Ascending aorta (tissue), 2 donors: ENCODE measurements at regions not wholly inside any gene's neighbourhood (a gene's known extent, or its start where the extent isn't known, plus 50 kb on each side); places are given as distances from the start of the nearest gene placed in this dataset.

ENCODE experiments used
- DNase-seq, 2 donors: peaks; one replicate each; pipeline ENCODE4 v3.0.0-alpha.2; 2019; ENCODE audit warnings: low spot score in 2 of 2
- H3K27ac ChIP-seq, 2 donors: fragments of 200-600 bp; sonication (generic); one replicate each; pipeline ENCODE4 v1.5.1; 2016 to 2017; ENCODE audit warnings: mild to moderate bottlenecking in 1 of 2
- H3K27me3 ChIP-seq: fragments of 200-600 bp; sonication (generic); one replicate; pipeline ENCODE4 v1.5.1; 2017
- H3K36me3 ChIP-seq, 2 donors: fragments of 200-600 bp; sonication (generic); one replicate each; pipeline ENCODE4 v1.5.1; 2016
- H3K4me1 ChIP-seq, 2 donors: fragments of 200-600 bp; sonication (generic); one replicate each; pipeline ENCODE4 v1.5.1; 2016 to 2017; ENCODE audit warnings: mild to moderate bottlenecking in 1 of 2
- H3K4me3 ChIP-seq, 2 donors: fragments of 200-600 bp; sonication (generic); one replicate each; pipeline ENCODE4 v1.5.1; 2016 to 2017; ENCODE audit warnings: mild to moderate bottlenecking in 1 of 2
- H3K9me3 ChIP-seq, 2 donors: fragments of 200-600 bp; sonication (generic); one replicate each; pipeline ENCODE4 v1.5.1; 2016
- CTCF ChIP-seq, 3 experiments: fragments of 200-600 bp in 2 of 3; fragments of 450-650 bp in 1 of 3; sonication (generic) in 2 of 3; IDR thresholded peaks; one replicate each; pipeline ENCODE4 v1.5.1; 2016 to 2019; ENCODE audit warnings: antibody characterized with exemption in 3 of 3, mild to moderate bottlenecking in 1 of 3, moderate library complexity in 1 of 3
- intact Hi-C: fragments of 100-400 bp; cut with DNase I; formaldehyde crosslinking; loops from one replicate; pipeline ENCODE4 v1.15.1; 2023

GRCh38 chr4:135605076-135605475, 1403.5 kb upstream of the PABPC4L start:
- Histone ChIP-seq H3K36me3 (no peaks in the 10 kb centered on the region), H3K9me3 (peaks cover 0 to 2% of the 10 kb centered on the region in 2 donors), H3K4me1 (no peaks in the 10 kb centered on the region), H3K27me3 (no peaks in the 10 kb centered on the region), H3K27ac (no peak overlapping the region), H3K4me3 (no peak overlapping the region)
- TF ChIP-seq CTCF (IDR thresholded peaks at IDR 0.05), result no peak
- DNase-seq, result no peak
- intact Hi-C loops, result no loop called here

- no peak for DNase-seq
- no peaks in the 10 kb centered on the region for H3K4me1 ChIP-seq
- intact Hi-C loops, result no loop called here
- peaks cover 0 to 3% of the 10 kb centered on the region in 2 donors for H3K9me3 ChIP-seq
- no peak overlapping the region for H3K27ac ChIP-seq
- no peaks in the 10 kb centered on the region for H3K36me3 ChIP-seq
- no peak overlapping the region for H3K4me3 ChIP-seq
- no peak for TF ChIP-seq CTCF (IDR thresholded peaks at IDR 0.05)
- no peaks in the 10 kb centered on the region for H3K27me3 ChIP-seq
These were observed 1402.9 kb upstream of the PABPC4L start for GRCh38 chr4:135604531-135604930.

- Histone ChIP-seq H3K9me3 (peaks cover 0 to 3% of the 10 kb centered on the region in 2 donors), H3K4me1 (no peaks in the 10 kb centered on the region), H3K36me3 (no peaks in the 10 kb centered on the region), H3K27me3 (no peaks in the 10 kb centered on the region), H3K27ac (no peak overlapping the region), H3K4me3 (no peak overlapping the region)
- TF ChIP-seq CTCF (IDR thresholded peaks at IDR 0.05), result no peak
- intact Hi-C loops, result no loop called here
- DNase-seq, result no peak
These were observed 1399.8 kb upstream of the PABPC4L start for GRCh38 chr4:135601351-135601750.

- intact Hi-C loops, result no loop called here
- H3K4me3 ChIP-seq, result no peak overlapping the region
- no peaks in the 10 kb centered on the region for H3K27me3 ChIP-seq
- no peak overlapping the region for H3K27ac ChIP-seq
- H3K36me3 ChIP-seq, result no peaks in the 10 kb centered on the region
- no peak for DNase-seq
- TF ChIP-seq CTCF (IDR thresholded peaks at IDR 0.05), result no peak
- no peaks in the 10 kb centered on the region for H3K4me1 ChIP-seq
- peaks cover 0 to 3% of the 10 kb centered on the region in 2 donors for H3K9me3 ChIP-seq
These were observed 1396.6 kb upstream of the PABPC4L start for GRCh38 chr4:135598151-135598550.

- Histone ChIP-seq H3K9me3 (no peaks in the 10 kb centered on the region), H3K4me1 (no peaks in the 10 kb centered on the region), H3K36me3 (no peaks in the 10 kb centered on the region), H3K27me3 (no peaks in the 10 kb centered on the region), H3K27ac (no peak overlapping the region), H3K4me3 (no peak overlapping the region)
- no peak for TF ChIP-seq CTCF (IDR thresholded peaks at IDR 0.05)
- intact Hi-C loops, result no loop called here
- no peak for DNase-seq
These were observed 1392.9 kb upstream of the PABPC4L start for GRCh38 chr4:135594521-135594920.

- Histone ChIP-seq H3K4me1 (no peaks in the 10 kb centered on the region), H3K36me3 (no peaks in the 10 kb centered on the region), H3K9me3 (no peaks in the 10 kb centered on the region), H3K4me3 (no peak overlapping the region), H3K27me3 (no peaks in the 10 kb centered on the region), H3K27ac (no peak overlapping the region)
- no peak for TF ChIP-seq CTCF (IDR thresholded peaks at IDR 0.05)
- intact Hi-C loops, result no loop called here
- DNase-seq, result no peak
These were observed 1373.5 kb upstream of the PABPC4L start for GRCh38 chr4:135575041-135575440.
